Bronchial epithelial cell (primary cell): ENCODE measurements at regions not wholly inside any gene's neighbourhood (a gene's known extent, or its start where the extent isn't known, plus 50 kb on each side); places are given as distances from the start of the nearest gene placed in this dataset.
A peak's percentile ranks its signal among the peaks of the same experiment; 100 is the strongest.

Source experiments
- DNase-seq: peaks from one replicate; pipeline ENCODE4 v3.0.0-alpha.2; 2010; ENCODE audit warnings: low read depth
- FAIRE-seq: peaks from 2 replicates; lab custom pipeline; 2011; peaks lifted over from hg19 to GRCh38; lab: Jason Lieb, UNC
- H3K27me3 ChIP-seq: 2 replicates; pipeline ENCODE4 v1.5.1; 2011; ENCODE audit warnings: low read length; ENCODE audit not compliant: control insufficient read depth, insufficient read depth
- H3K36me3 ChIP-seq: 2 replicates; pipeline ENCODE4 v1.5.1; 2011; ENCODE audit warnings: low read length; ENCODE audit not compliant: control insufficient read depth, insufficient read depth
- H3K4me3 ChIP-seq: 2 replicates; pipeline ENCODE4 v1.5.1; 2011; ENCODE audit warnings: mild to moderate bottlenecking, low read depth, low read length, control low read depth
- TF ChIP-seq, protein P1 (sequence below): IDR thresholded peaks from 2 replicates; pipeline ENCODE4 v1.5.1; 2011; ENCODE audit warnings: mild to moderate bottlenecking, moderate library complexity, low read length, control low read depth, inconsistent platforms; ENCODE audit not compliant: insufficient read depth, severe bottlenecking

DNA sequence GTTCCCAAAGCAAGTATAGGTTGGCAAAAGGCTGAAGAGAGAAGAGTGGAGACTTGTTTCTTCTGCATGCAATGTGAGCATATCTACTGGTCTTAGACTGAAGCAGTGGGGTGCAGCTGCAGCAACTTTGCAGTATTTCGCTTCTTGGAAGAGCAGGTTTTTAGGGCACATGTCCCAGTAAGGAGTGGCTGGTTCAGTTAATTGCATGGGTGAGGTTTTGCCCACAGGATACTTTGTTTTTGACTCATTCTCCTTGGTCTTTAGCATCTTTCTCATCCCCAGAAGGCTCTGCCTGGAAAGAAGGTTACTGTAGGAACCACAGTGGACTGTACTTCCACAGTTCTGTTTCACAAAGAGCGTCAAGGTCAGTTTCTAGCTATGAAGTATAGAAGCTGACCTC is 68.0 kb upstream of the NR3C2 start:
- no peaks in the 10 kb centered on the region for H3K27me3 ChIP-seq
- FAIRE-seq (no peak), DNase-seq (no peak)
- no peak overlapping the region for H3K4me3 ChIP-seq
- TF ChIP-seq, protein P1, sequence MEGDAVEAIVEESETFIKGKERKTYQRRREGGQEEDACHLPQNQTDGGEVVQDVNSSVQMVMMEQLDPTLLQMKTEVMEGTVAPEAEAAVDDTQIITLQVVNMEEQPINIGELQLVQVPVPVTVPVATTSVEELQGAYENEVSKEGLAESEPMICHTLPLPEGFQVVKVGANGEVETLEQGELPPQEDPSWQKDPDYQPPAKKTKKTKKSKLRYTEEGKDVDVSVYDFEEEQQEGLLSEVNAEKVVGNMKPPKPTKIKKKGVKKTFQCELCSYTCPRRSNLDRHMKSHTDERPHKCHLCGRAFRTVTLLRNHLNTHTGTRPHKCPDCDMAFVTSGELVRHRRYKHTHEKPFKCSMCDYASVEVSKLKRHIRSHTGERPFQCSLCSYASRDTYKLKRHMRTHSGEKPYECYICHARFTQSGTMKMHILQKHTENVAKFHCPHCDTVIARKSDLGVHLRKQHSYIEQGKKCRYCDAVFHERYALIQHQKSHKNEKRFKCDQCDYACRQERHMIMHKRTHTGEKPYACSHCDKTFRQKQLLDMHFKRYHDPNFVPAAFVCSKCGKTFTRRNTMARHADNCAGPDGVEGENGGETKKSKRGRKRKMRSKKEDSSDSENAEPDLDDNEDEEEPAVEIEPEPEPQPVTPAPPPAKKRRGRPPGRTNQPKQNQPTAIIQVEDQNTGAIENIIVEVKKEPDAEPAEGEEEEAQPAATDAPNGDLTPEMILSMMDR = no peak
- no peaks in the 10 kb centered on the region for H3K36me3 ChIP-seq

DNA sequence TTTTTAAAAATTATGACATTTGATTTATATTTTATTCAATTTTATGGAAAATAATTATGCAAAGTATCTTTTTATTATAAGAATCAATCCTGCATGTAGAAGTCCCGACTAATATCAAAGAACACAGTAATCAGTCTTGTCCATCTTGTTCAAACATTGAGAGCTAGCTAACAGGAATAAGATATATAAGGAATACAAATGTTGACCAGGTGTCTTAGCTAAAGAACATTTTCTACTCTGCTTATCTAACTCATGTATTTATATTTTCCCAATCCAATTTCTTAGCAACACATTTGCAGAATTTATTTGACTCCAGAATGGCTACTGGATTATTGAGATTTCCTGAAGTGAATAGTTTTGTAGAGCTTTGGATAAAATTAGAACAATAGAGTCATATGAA is 61.5 kb upstream of the NR3C2 start:
- TF ChIP-seq, protein P1 = no peak
- Histone ChIP-seq H3K36me3 (no peaks in the 10 kb centered on the region), H3K4me3 (no peak overlapping the region), H3K27me3 (no peaks in the 10 kb centered on the region)
- no peak for FAIRE-seq
- DNase-seq = no peak

DNA sequence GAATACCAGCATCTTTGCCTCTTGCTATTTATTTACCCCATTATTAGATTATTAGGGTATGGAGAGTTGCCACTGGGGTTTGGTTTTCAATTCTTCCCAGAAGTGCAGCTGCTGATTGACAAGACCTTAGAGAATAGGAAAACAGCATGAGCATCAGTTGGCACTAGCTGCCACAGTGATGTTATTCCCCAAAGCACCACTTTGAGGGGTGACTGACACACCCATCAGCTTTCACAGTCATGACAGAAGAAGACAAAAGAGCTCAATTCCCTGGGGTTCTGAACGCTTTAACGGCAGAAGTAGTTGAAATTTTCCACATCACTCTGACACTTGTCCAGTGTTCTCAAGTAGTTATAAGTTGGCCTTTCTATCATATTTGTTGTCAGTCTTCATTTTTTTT is 55.0 kb upstream of the NR3C2 start:
- TF ChIP-seq, protein P1 = no peak
- H3K36me3 ChIP-seq = no peaks in the 10 kb centered on the region
- no peak overlapping the region for H3K4me3 ChIP-seq
- FAIRE-seq = no peak
- no peak for DNase-seq
- no peaks in the 10 kb centered on the region for H3K27me3 ChIP-seq

DNA sequence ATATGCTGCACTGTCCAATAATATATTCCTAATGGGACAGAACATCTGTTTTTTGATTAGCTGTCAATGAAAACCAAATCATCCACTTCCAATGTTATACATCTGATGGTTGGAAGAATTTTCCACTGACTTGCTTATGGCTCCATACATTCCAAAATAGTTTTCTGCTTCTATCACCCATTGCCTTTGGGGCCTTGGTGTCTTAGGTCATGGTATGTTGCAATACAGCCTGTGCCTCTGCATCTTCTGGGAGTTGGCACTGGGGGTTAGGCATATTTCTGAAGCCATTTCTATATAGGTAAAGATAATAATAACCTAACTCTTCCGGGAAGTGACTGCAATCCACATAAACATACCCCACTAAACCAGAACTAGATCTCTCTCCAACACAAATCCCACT is 53.2 kb upstream of the NR3C2 start:
- TF ChIP-seq, protein P1 = no peak
- H3K27me3 ChIP-seq = no peaks in the 10 kb centered on the region
- no peaks in the 10 kb centered on the region for H3K36me3 ChIP-seq
- H3K4me3 ChIP-seq = no peak overlapping the region
- FAIRE-seq = no peak
- DNase-seq = peak; percentile 14
